HL-60 (cell line): ENCODE measurements at regions not wholly inside any gene's neighbourhood (a gene's known extent, or its start where the extent isn't known, plus 50 kb on each side); places are given as distances from the start of the nearest gene placed in this dataset.

ENCODE experiments used
- DNase-seq, 2 experiments: peaks; one replicate each; pipeline ENCODE4 v3.0.0-alpha.2; 2010 to 2020; ENCODE audit warnings: low read depth in 1 of 2, low spot score in 1 of 2
- H3K27ac ChIP-seq: fragments of 250-450 bp; sonication (Bioruptor Pico); replicated peaks from 2 replicates; pipeline ENCODE4 v1.5.1; 2020; ENCODE audit warnings: mild to moderate bottlenecking, moderate library complexity
- H3K27me3 ChIP-seq: fragments of 250-450 bp; sonication (Bioruptor Pico); 2 replicates; pipeline ENCODE4 v1.5.1; 2021; ENCODE audit warnings: mild to moderate bottlenecking, moderate library complexity; ENCODE audit not compliant: insufficient read depth, poor library complexity, severe bottlenecking
- H3K4me3 ChIP-seq: replicated peaks from 2 replicates; pipeline ENCODE4 v1.5.1; 2011; ENCODE audit warnings: mild to moderate bottlenecking, control low read depth, low read length; ENCODE audit not compliant: insufficient read depth
- GABPA ChIP-seq: IDR thresholded peaks from 2 replicates; pipeline ENCODE4 v1.6.1; 2012; ENCODE audit warnings: low read depth
- POLR2AphosphoS5 ChIP-seq: IDR thresholded peaks from 2 replicates; pipeline ENCODE4 v1.6.1; 2012; ENCODE audit warnings: low read depth
- SPI1 ChIP-seq: IDR thresholded peaks from 2 replicates; pipeline ENCODE4 v1.6.1; 2012; ENCODE audit warnings: low read depth, mild to moderate bottlenecking, borderline replicate concordance
- TF ChIP-seq, protein P1 (sequence below): IDR thresholded peaks from one replicate; pipeline ENCODE4 v1.5.1; 2011; ENCODE audit warnings: low read length, control low read depth, inconsistent platforms; ENCODE audit not compliant: insufficient read depth
- TF ChIP-seq, protein P2 (sequence below): IDR thresholded peaks from 2 replicates; pipeline ENCODE4 v1.6.1; 2012; ENCODE audit warnings: low read depth; ENCODE audit not compliant: insufficient replicate concordance

DNA sequence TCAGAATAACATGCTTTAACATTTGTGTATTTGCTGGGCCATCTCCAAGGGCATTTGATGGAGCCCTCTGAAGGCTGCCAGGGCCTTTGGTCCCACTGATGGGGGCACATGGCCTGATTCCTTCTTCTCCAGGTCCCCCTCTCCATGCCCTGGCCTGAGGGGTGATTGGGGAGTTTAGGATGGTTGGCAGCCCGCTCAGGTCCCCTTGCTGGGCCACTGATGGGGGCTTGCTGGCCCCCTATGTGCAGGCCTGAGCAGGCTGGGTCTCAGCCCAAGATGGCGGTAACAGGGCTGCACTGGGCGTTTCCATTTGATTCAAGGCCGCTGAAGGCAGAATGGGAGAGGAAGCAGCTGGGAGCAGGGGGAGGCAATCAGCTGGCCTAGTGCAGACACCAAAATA, 113.7 kb upstream of the NECTIN1 start:
- DNase-seq: no peak
- Histone ChIP-seq H3K27me3 (peaks cover 11% of the 10 kb centered on the region), H3K27ac (no peak overlapping the region), H3K4me3 (no peak overlapping the region)
- TF ChIP-seq, protein P1, sequence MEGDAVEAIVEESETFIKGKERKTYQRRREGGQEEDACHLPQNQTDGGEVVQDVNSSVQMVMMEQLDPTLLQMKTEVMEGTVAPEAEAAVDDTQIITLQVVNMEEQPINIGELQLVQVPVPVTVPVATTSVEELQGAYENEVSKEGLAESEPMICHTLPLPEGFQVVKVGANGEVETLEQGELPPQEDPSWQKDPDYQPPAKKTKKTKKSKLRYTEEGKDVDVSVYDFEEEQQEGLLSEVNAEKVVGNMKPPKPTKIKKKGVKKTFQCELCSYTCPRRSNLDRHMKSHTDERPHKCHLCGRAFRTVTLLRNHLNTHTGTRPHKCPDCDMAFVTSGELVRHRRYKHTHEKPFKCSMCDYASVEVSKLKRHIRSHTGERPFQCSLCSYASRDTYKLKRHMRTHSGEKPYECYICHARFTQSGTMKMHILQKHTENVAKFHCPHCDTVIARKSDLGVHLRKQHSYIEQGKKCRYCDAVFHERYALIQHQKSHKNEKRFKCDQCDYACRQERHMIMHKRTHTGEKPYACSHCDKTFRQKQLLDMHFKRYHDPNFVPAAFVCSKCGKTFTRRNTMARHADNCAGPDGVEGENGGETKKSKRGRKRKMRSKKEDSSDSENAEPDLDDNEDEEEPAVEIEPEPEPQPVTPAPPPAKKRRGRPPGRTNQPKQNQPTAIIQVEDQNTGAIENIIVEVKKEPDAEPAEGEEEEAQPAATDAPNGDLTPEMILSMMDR: no peak
- TF ChIP-seq POLR2AphosphoS5 (no peak), GABPA (no peak), SPI1 (no peak)
- TF ChIP-seq, protein P2, sequence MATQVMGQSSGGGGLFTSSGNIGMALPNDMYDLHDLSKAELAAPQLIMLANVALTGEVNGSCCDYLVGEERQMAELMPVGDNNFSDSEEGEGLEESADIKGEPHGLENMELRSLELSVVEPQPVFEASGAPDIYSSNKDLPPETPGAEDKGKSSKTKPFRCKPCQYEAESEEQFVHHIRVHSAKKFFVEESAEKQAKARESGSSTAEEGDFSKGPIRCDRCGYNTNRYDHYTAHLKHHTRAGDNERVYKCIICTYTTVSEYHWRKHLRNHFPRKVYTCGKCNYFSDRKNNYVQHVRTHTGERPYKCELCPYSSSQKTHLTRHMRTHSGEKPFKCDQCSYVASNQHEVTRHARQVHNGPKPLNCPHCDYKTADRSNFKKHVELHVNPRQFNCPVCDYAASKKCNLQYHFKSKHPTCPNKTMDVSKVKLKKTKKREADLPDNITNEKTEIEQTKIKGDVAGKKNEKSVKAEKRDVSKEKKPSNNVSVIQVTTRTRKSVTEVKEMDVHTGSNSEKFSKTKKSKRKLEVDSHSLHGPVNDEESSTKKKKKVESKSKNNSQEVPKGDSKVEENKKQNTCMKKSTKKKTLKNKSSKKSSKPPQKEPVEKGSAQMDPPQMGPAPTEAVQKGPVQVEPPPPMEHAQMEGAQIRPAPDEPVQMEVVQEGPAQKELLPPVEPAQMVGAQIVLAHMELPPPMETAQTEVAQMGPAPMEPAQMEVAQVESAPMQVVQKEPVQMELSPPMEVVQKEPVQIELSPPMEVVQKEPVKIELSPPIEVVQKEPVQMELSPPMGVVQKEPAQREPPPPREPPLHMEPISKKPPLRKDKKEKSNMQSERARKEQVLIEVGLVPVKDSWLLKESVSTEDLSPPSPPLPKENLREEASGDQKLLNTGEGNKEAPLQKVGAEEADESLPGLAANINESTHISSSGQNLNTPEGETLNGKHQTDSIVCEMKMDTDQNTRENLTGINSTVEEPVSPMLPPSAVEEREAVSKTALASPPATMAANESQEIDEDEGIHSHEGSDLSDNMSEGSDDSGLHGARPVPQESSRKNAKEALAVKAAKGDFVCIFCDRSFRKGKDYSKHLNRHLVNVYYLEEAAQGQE: no peak

DNA sequence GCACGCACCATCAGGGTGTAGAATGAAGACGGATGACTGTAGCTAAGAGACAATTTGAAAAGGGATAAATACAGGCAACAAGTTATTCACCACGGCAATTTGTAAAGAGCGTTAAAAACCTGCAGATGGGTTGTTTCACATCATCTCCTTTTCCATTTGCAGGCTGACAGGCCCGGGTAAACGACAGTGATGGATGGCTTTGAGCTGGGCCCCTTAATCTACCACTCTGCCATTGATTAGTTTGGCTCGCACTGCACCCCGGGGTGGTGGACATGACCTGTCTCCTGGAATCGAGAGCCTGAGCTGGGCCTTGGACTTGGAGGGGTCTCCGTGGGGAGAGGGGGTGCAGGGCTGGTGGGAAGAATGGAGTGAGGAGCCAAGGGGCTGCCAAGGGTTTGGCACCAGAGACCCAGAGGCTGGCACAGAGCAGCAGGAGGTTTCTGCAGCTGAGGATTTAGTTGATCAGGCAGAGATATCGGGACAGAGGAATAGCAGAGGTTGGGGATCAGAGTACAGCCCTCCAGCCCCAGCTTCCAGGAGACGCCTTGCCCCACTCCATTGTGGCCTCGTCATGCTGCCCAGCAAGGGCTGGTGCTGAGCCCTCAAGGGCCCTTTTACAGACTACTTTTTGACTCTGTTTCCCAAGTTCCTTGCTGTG, 110.6 kb upstream of the NECTIN1 start:
- H3K27ac ChIP-seq: no peak overlapping the region

DNA sequence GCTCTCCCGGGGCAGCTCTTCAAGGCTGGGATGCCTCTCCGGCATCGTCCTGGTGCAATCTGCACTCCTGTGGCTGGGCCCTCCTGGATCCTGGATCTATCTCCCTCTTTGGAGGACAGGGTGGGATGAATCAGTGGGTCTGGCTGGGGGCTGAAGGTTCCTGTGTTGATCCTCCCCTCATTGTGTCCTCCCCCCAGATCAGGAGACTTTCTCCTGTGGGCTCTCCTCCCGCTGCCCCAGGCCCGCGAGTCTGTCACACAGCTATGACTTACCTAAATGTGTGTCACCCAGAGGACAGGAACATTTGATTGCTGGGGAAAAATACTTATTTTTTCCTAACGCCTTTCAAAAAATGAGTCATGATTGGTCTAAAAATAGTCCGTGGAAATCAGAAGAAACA, 106.8 kb upstream of the NECTIN1 start:
- Histone ChIP-seq H3K27ac (no peak overlapping the region), H3K4me3 (no peak overlapping the region), H3K27me3 (peaks cover 4% of the 10 kb centered on the region)
- DNase-seq: no peak
- TF ChIP-seq, protein P2: no peak
- TF ChIP-seq SPI1 (no peak), GABPA (no peak), POLR2AphosphoS5 (no peak)
- TF ChIP-seq, protein P1: no peak

More for the DNA sequence above, 110.6 kb upstream of the NECTIN1 start:
- TF ChIP-seq POLR2AphosphoS5 (no peak), GABPA (no peak), SPI1 (no peak)
- TF ChIP-seq, protein P1: no peak
- TF ChIP-seq, protein P2: no peak
- Histone ChIP-seq H3K27me3 (peaks cover 11% of the 10 kb centered on the region), H3K4me3 (no peak overlapping the region)
- DNase-seq: no peak
